ENCODE measurements at regions not wholly inside any gene's neighbourhood (a gene's known extent, or its start where the extent isn't known, plus 50 kb on each side); places are given as distances from the start of the nearest gene placed in this dataset.
"Not testable (repeated sequence)": the region's sequence is repeated elsewhere in the genome, so short reads cannot be mapped to it uniquely, and the experiment has no call there.

- no peaks in the 10 kb centered on the region for H3K27me3 ChIP-seq (ENCODE audit: control insufficient read depth, extremely low read depth, insufficient read depth, low read length)
- H3K9me1 ChIP-seq (ENCODE audit: control insufficient read depth, extremely low read depth, insufficient read depth, low read length) = no peaks in the 10 kb centered on the region
- H3K4me1 ChIP-seq (ENCODE audit: control insufficient read depth, extremely low read depth, insufficient read depth, low read length) = no peaks in the 10 kb centered on the region
- dilution Hi-C loops (cut with MboI; ENCODE audit: extremely low pct_ligation_motif_present, low sequenced_read_pairs) = no loop called here
- no peak overlapping the region for H3K9ac ChIP-seq (ENCODE audit: control insufficient read depth, extremely low read depth, insufficient read depth, low read length)
- H3K27ac ChIP-seq (ENCODE audit: control insufficient read depth, insufficient read depth, low read length) = no peak overlapping the region
- H3K79me2 ChIP-seq (ENCODE audit: control insufficient read depth, insufficient read depth, low read length) = no peaks in the 10 kb centered on the region
- DNase-seq (ENCODE audit: low read depth, low spot score) (no peak), FAIRE-seq (no peak)
- H3K36me3 ChIP-seq (ENCODE audit: control insufficient read depth in 2 of 2, extremely low read depth in 1 of 2, insufficient read depth in 2 of 2, low read length in 2 of 2) = no peaks in the 10 kb centered on the region
- no peak overlapping the region for H3K4me3 ChIP-seq (ENCODE audit: control insufficient read depth in 2 of 3, extremely low read depth in 1 of 3, insufficient read depth in 2 of 3, low read depth in 1 of 3, low read length in 3 of 3)
- no peak overlapping the region for H3K4me2 ChIP-seq (ENCODE audit: control insufficient read depth, extremely low read depth, insufficient read depth, low read depth, low read length)
- no peaks in the 10 kb centered on the region for H4K20me1 ChIP-seq (ENCODE audit: control insufficient read depth, extremely low read depth, insufficient read depth, low read length)
- no peak overlapping the region for H2AFZ ChIP-seq (ENCODE audit: control insufficient read depth, low read length)
- no peak for TF ChIP-seq EZH2 (IDR thresholded peaks at IDR 0.05; ENCODE audit: low read length)
- TF ChIP-seq, protein P1, sequence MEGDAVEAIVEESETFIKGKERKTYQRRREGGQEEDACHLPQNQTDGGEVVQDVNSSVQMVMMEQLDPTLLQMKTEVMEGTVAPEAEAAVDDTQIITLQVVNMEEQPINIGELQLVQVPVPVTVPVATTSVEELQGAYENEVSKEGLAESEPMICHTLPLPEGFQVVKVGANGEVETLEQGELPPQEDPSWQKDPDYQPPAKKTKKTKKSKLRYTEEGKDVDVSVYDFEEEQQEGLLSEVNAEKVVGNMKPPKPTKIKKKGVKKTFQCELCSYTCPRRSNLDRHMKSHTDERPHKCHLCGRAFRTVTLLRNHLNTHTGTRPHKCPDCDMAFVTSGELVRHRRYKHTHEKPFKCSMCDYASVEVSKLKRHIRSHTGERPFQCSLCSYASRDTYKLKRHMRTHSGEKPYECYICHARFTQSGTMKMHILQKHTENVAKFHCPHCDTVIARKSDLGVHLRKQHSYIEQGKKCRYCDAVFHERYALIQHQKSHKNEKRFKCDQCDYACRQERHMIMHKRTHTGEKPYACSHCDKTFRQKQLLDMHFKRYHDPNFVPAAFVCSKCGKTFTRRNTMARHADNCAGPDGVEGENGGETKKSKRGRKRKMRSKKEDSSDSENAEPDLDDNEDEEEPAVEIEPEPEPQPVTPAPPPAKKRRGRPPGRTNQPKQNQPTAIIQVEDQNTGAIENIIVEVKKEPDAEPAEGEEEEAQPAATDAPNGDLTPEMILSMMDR (optimal IDR thresholded peaks at IDR 0.05 in 1 of 3, IDR thresholded peaks at IDR 0.05 in 1 of 3, conservative IDR thresholded peaks at IDR 0.05 in 1 of 3; ENCODE audit: extremely low read depth in 1 of 3, insufficient read depth in 2 of 3, low read length in 3 of 3) = no peak
- H3K9me3 ChIP-seq (ENCODE audit: control insufficient read depth, low read depth, low read length) = no peaks in the 10 kb centered on the region
These were observed 454.0 kb downstream of the DIRAS2 start for GRCh38 chr9:90188656-90189055.

DNA sequence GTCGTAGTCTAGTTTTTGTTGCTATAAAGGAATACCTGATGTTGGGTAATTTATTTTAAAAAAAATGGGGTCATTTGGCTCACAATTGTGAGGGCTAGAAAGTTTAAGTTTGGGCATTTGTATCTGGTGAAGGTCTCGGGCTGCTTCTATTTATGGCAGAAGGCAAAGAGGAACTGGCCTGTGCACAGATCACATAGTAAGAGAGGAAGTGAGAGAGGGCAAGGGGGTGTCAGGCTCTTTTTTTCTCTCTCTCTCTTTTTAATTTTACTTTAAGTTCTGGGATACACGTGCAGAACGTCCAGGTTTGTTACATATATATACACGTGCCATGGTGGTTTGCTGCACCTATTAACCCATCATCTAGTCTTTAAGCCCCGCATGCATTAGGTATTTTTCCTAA lies 453.3 kb downstream of the DIRAS2 start:
- no peaks in the 10 kb centered on the region for H3K4me1 ChIP-seq (ENCODE audit: control insufficient read depth, extremely low read depth, insufficient read depth, low read length)
- H3K4me3 ChIP-seq (ENCODE audit: control insufficient read depth in 2 of 3, extremely low read depth in 1 of 3, insufficient read depth in 2 of 3, low read depth in 1 of 3, low read length in 3 of 3) = no peak overlapping the region
- no peaks in the 10 kb centered on the region for H3K79me2 ChIP-seq (ENCODE audit: control insufficient read depth, insufficient read depth, low read length)
- H4K20me1 ChIP-seq (ENCODE audit: control insufficient read depth, extremely low read depth, insufficient read depth, low read length) = no peaks in the 10 kb centered on the region
- no peak overlapping the region for H3K9ac ChIP-seq (ENCODE audit: control insufficient read depth, extremely low read depth, insufficient read depth, low read length)
- no peaks in the 10 kb centered on the region for H3K9me3 ChIP-seq (ENCODE audit: control insufficient read depth, low read depth, low read length)
- FAIRE-seq (no peak), DNase-seq (ENCODE audit: low read depth, low spot score) (no peak)
- no peaks in the 10 kb centered on the region for H3K9me1 ChIP-seq (ENCODE audit: control insufficient read depth, extremely low read depth, insufficient read depth, low read length)
- H3K27me3 ChIP-seq (ENCODE audit: control insufficient read depth, extremely low read depth, insufficient read depth, low read length) = no peaks in the 10 kb centered on the region
- H3K36me3 ChIP-seq (ENCODE audit: control insufficient read depth in 2 of 2, extremely low read depth in 1 of 2, insufficient read depth in 2 of 2, low read length in 2 of 2) = no peaks in the 10 kb centered on the region
- TF ChIP-seq, protein P1 (optimal IDR thresholded peaks at IDR 0.05 in 1 of 3, IDR thresholded peaks at IDR 0.05 in 1 of 3, conservative IDR thresholded peaks at IDR 0.05 in 1 of 3; ENCODE audit: extremely low read depth in 1 of 3, insufficient read depth in 2 of 3, low read length in 3 of 3) = no peak
- no peak for TF ChIP-seq EZH2 (IDR thresholded peaks at IDR 0.05; ENCODE audit: low read length)
- dilution Hi-C loops (cut with MboI; ENCODE audit: extremely low pct_ligation_motif_present, low sequenced_read_pairs) = no loop called here
- H3K4me2 ChIP-seq (ENCODE audit: control insufficient read depth, extremely low read depth, insufficient read depth, low read depth, low read length) = no peak overlapping the region
- no peak overlapping the region for H3K27ac ChIP-seq (ENCODE audit: control insufficient read depth, insufficient read depth, low read length)
- H2AFZ ChIP-seq (ENCODE audit: control insufficient read depth, low read length) = no peak overlapping the region

GRCh38 chr9:90192465-90192864 lies 450.2 kb downstream of the DIRAS2 start:
- H2AFZ ChIP-seq (ENCODE audit: control insufficient read depth, low read length); H3K36me3 ChIP-seq (ENCODE audit: control insufficient read depth in 2 of 2, extremely low read depth in 1 of 2, insufficient read depth in 2 of 2, low read length in 2 of 2); H4K20me1 ChIP-seq (ENCODE audit: control insufficient read depth, extremely low read depth, insufficient read depth, low read length); H3K9ac ChIP-seq (ENCODE audit: control insufficient read depth, extremely low read depth, insufficient read depth, low read length); dilution Hi-C loops (cut with MboI; ENCODE audit: extremely low pct_ligation_motif_present, low sequenced_read_pairs); FAIRE-seq; H3K9me1 ChIP-seq (ENCODE audit: control insufficient read depth, extremely low read depth, insufficient read depth, low read length); H3K27ac ChIP-seq (ENCODE audit: control insufficient read depth, insufficient read depth, low read length); H3K9me3 ChIP-seq (ENCODE audit: control insufficient read depth, low read depth, low read length); DNase-seq (ENCODE audit: low read depth, low spot score); H3K4me1 ChIP-seq (ENCODE audit: control insufficient read depth, extremely low read depth, insufficient read depth, low read length); H3K79me2 ChIP-seq (ENCODE audit: control insufficient read depth, insufficient read depth, low read length); H3K4me2 ChIP-seq (ENCODE audit: control insufficient read depth, extremely low read depth, insufficient read depth, low read depth, low read length); H3K4me3 ChIP-seq (ENCODE audit: control insufficient read depth in 2 of 3, extremely low read depth in 1 of 3, insufficient read depth in 2 of 3, low read depth in 1 of 3, low read length in 3 of 3); H3K27me3 ChIP-seq (ENCODE audit: control insufficient read depth, extremely low read depth, insufficient read depth, low read length): not testable (repeated sequence)

Measured in keratinocyte (primary cell).